GM12865 (cell line): ENCODE measurements at regions not wholly inside any gene's neighbourhood (a gene's known extent, or its start where the extent isn't known, plus 50 kb on each side); places are given as distances from the start of the nearest gene placed in this dataset.

ENCODE experiments used
- DNase-seq: peaks from one replicate; pipeline ENCODE4 v3.0.0; 2010; ENCODE audit warnings: low read depth
- H3K4me3 ChIP-seq: 2 replicates; pipeline ENCODE4 v1.5.1; 2011; ENCODE audit warnings: mild to moderate bottlenecking, low read depth, low read length, control low read depth
- CTCF ChIP-seq: IDR thresholded peaks from 2 replicates; pipeline ENCODE4 v1.5.1; 2011; ENCODE audit warnings: low read length, control low read depth, low read depth, inconsistent platforms; ENCODE audit not compliant: insufficient read depth; ENCODE audit errors: missing control alignments

- DNase-seq: no peak
- no peak for TF ChIP-seq CTCF
- no peak overlapping the region for H3K4me3 ChIP-seq
These were observed 379.3 kb upstream of the TENM3 start for GRCh38 chr4:181863856-181864255.

- no peak for TF ChIP-seq CTCF
- no peak overlapping the region for H3K4me3 ChIP-seq
- DNase-seq: no peak
These were observed 372.9 kb upstream of the TENM3 start for GRCh38 chr4:181870326-181870725.

- TF ChIP-seq CTCF: no peak
- no peak for DNase-seq
- H3K4me3 ChIP-seq: no peak overlapping the region
These were observed 368.6 kb upstream of the TENM3 start for GRCh38 chr4:181874602-181875001.

GRCh38 chr4:181877329-181877848, 365.8 kb upstream of the TENM3 start:
- no peak overlapping the region for H3K4me3 ChIP-seq
- TF ChIP-seq CTCF: no peak
- DNase-seq: no peak

GRCh38 chr4:181890031-181890430, 353.2 kb upstream of the TENM3 start:
- no peak for TF ChIP-seq CTCF
- no peak for DNase-seq
- no peak overlapping the region for H3K4me3 ChIP-seq

- no peak for DNase-seq
- H3K4me3 ChIP-seq: no peak overlapping the region
- no peak for TF ChIP-seq CTCF
These were observed 352.3 kb upstream of the TENM3 start for GRCh38 chr4:181890911-181891310.

- TF ChIP-seq CTCF: no peak
- H3K4me3 ChIP-seq: no peak overlapping the region
- DNase-seq: no peak
These were observed 346.6 kb upstream of the TENM3 start for GRCh38 chr4:181896614-181897013.
